Astrocyte (in vitro differentiated cells and primary cell): ENCODE measurements at regions not wholly inside any gene's neighbourhood (a gene's known extent, or its start where the extent isn't known, plus 50 kb on each side); places are given as distances from the start of the nearest gene placed in this dataset.
A peak's percentile ranks its signal among the peaks of the same experiment; 100 is the strongest.

Experiments used
- DNase-seq: peaks from one replicate; pipeline ENCODE4 v3.0.0-alpha.2; 2010; ENCODE audit warnings: low read depth
- FAIRE-seq: peaks from 2 replicates; lab custom pipeline; 2011; peaks lifted over from hg19 to GRCh38; lab: Jason Lieb, UNC
- H2AFZ ChIP-seq: 2 replicates; pipeline ENCODE4 v1.6.0; 2012; ENCODE audit warnings: low read depth, low read length, inconsistent platforms
- H3K27ac ChIP-seq: 2 replicates; pipeline ENCODE4 v1.5.1; 2011; ENCODE audit warnings: low read depth, low read length, inconsistent platforms
- H3K27me3 ChIP-seq: 2 replicates; pipeline ENCODE4 v1.6.0; 2011; ENCODE audit warnings: low read length, inconsistent platforms; ENCODE audit not compliant: insufficient read depth
- H3K36me3 ChIP-seq: 2 replicates; pipeline ENCODE4 v1.5.1; 2011; ENCODE audit warnings: low read length, inconsistent platforms; ENCODE audit not compliant: insufficient read depth
- H3K4me1 ChIP-seq: 2 replicates; pipeline ENCODE4 v1.5.1; 2011; ENCODE audit warnings: low read length, inconsistent platforms; ENCODE audit not compliant: insufficient read depth
- H3K4me2 ChIP-seq: 2 replicates; pipeline ENCODE4 v1.6.0; 2012; ENCODE audit warnings: low read length, inconsistent platforms
- H3K4me3 ChIP-seq: 2 replicates; pipeline ENCODE4 v1.5.1; 2011; ENCODE audit warnings: low read depth, mild to moderate bottlenecking, low read length, inconsistent platforms; ENCODE audit not compliant: insufficient read depth
- H3K79me2 ChIP-seq: 2 replicates; pipeline ENCODE4 v1.6.0; 2012; ENCODE audit warnings: mild to moderate bottlenecking, low read length, inconsistent platforms; ENCODE audit not compliant: insufficient read depth
- H3K9ac ChIP-seq: 2 replicates; pipeline ENCODE4 v1.6.0; 2012; ENCODE audit warnings: mild to moderate bottlenecking, low read length, inconsistent platforms
- H3K9me3 ChIP-seq: 2 replicates; pipeline ENCODE4 v1.5.1; 2012; ENCODE audit warnings: low read depth, mild to moderate bottlenecking, low read length, inconsistent platforms; ENCODE audit not compliant: insufficient read depth
- H4K20me1 ChIP-seq: 2 replicates; pipeline ENCODE4 v1.6.0; 2012; ENCODE audit warnings: low read length, inconsistent platforms; ENCODE audit not compliant: insufficient read depth
- H3K27ac Mint-ChIP-seq: one replicate; pipeline ENCODE4 v1.8.0; 2021; ENCODE audit warnings: mild to moderate bottlenecking, mixed read lengths; ENCODE audit not compliant: unreplicated experiment
- H3K27me3 Mint-ChIP-seq: one replicate; pipeline ENCODE4 v1.8.0; 2021; ENCODE audit warnings: low read depth, mixed read lengths; ENCODE audit not compliant: unreplicated experiment
- H3K36me3 Mint-ChIP-seq: one replicate; pipeline ENCODE4 v1.8.0; 2021; ENCODE audit warnings: low read depth, mixed read lengths; ENCODE audit not compliant: unreplicated experiment
- H3K4me1 Mint-ChIP-seq: one replicate; pipeline ENCODE4 v1.8.0; 2021; ENCODE audit warnings: low read depth, mixed read lengths; ENCODE audit not compliant: unreplicated experiment
- H3K4me3 Mint-ChIP-seq: one replicate; pipeline ENCODE4 v1.8.0; 2021; ENCODE audit warnings: mild to moderate bottlenecking, moderate library complexity, mixed read lengths; ENCODE audit not compliant: unreplicated experiment
- H3K9me3 Mint-ChIP-seq: one replicate; pipeline ENCODE4 v1.8.0; 2021; ENCODE audit warnings: mild to moderate bottlenecking, mixed read lengths; ENCODE audit not compliant: unreplicated experiment
- EZH2 ChIP-seq: IDR thresholded peaks from 2 replicates; pipeline ENCODE4 v1.6.1; 2012; ENCODE audit warnings: mild to moderate bottlenecking, low read length, inconsistent platforms; ENCODE audit not compliant: insufficient read depth
- TF ChIP-seq, protein P1 (sequence below): IDR thresholded peaks from 2 replicates; pipeline ENCODE4 v1.5.1; 2011; ENCODE audit warnings: low read depth, mild to moderate bottlenecking, inconsistent platforms, low read length, moderate library complexity; ENCODE audit not compliant: insufficient read depth

DNA sequence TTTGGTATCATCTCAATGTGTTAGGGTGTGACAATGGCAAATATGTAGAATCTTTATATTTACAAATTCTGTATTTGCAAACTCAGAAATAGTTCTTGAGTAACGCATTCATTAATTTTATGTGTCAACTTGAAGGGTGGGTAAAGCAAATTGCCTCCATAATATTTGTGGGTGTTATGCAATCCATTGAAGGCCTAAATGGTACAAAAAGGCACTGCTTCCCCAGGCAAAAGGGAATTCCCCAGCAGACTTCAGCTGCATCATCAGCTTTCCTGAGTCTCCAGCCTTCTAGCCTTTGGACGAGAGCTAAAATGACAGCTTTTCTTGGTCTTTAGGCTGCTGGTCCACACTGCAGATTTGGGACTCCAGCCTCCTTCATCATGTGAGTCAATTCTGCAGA, 292.2 kb upstream of the PCDH7 start:
- no peak overlapping the region for H3K27ac Mint-ChIP-seq
- Histone ChIP-seq H3K79me2 (no peaks in the 10 kb centered on the region), H4K20me1 (no peaks in the 10 kb centered on the region), H3K9ac (no peak overlapping the region), H3K27ac (no peak overlapping the region), H3K27me3 (no peaks in the 10 kb centered on the region), H3K36me3 (no peaks in the 10 kb centered on the region), H2AFZ (no peak overlapping the region), H3K4me3 (no peak overlapping the region), H3K4me2 (no peak overlapping the region), H3K9me3 (no peaks in the 10 kb centered on the region), H3K4me1 (peaks cover 4% of the 10 kb centered on the region)
- DNase-seq (no peak), FAIRE-seq (no peak)
- H3K4me1 Mint-ChIP-seq, result peaks cover 10% of the 10 kb centered on the region
- TF ChIP-seq, protein P1, sequence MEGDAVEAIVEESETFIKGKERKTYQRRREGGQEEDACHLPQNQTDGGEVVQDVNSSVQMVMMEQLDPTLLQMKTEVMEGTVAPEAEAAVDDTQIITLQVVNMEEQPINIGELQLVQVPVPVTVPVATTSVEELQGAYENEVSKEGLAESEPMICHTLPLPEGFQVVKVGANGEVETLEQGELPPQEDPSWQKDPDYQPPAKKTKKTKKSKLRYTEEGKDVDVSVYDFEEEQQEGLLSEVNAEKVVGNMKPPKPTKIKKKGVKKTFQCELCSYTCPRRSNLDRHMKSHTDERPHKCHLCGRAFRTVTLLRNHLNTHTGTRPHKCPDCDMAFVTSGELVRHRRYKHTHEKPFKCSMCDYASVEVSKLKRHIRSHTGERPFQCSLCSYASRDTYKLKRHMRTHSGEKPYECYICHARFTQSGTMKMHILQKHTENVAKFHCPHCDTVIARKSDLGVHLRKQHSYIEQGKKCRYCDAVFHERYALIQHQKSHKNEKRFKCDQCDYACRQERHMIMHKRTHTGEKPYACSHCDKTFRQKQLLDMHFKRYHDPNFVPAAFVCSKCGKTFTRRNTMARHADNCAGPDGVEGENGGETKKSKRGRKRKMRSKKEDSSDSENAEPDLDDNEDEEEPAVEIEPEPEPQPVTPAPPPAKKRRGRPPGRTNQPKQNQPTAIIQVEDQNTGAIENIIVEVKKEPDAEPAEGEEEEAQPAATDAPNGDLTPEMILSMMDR, result no peak
- TF ChIP-seq EZH2, result no peak
- H3K36me3 Mint-ChIP-seq, result no peaks in the 10 kb centered on the region
- peaks cover 13% of the 10 kb centered on the region for H3K9me3 Mint-ChIP-seq
- no peak overlapping the region for H3K4me3 Mint-ChIP-seq
- H3K27me3 Mint-ChIP-seq, result no peaks in the 10 kb centered on the region

DNA sequence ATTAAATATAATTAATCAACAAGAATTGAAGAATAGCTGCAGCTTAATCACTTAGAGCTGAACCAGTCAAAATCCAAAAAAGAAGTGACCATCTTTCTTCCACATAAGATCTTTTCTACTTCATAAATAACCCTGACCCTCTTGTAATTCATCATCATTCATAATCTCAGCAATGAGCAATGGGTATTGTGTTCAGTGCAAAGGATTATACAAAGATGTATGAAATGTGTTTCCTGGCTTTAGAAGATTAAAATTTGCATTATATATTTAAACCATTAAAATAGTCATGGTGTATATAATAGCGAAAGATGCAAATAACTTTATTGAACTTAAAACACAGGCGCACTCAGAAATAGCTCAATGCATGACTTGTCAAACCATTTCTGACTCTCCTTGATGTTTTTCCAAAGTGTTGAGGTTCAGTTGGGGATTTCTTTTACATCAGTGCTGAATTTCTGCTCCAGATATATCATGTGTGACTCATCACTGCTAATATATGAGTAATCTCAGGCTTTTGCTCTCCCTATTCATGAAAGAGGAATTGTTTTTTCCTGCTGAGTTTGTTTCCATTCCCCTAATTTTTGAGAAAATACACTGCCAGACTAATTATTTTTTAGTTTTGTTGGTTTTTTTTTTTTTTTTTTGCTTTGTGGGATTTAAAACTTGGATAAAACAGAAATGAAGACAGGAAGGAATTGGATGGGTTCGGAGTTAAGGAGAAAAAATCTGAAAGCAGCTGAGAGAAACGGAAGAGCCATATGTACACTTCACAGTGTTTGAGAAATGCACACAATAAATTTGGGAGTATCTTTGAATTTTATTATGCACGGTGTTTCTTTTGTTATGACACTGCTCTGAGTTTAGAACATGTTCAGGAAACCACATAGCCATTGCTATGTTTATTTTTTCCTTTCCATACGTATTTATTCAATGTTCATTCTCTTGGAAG, 290.1 kb upstream of the PCDH7 start:
- Histone ChIP-seq H3K9ac (no peak overlapping the region), H3K79me2 (no peaks in the 10 kb centered on the region), H3K36me3 (no peaks in the 10 kb centered on the region), H3K27me3 (no peaks in the 10 kb centered on the region), H3K27ac (peak overlapping the region; percentile 26), H4K20me1 (no peaks in the 10 kb centered on the region), H3K4me2 (peak overlapping the region; percentile 42), H2AFZ (no peak overlapping the region), H3K4me3 (no peak overlapping the region), H3K4me1 (peaks cover 4% of the 10 kb centered on the region), H3K9me3 (no peaks in the 10 kb centered on the region)
- H3K4me1 Mint-ChIP-seq, result peaks cover 10% of the 10 kb centered on the region
- DNase-seq, result peak; percentile 81
- no peaks in the 10 kb centered on the region for H3K27me3 Mint-ChIP-seq
- H3K36me3 Mint-ChIP-seq, result no peaks in the 10 kb centered on the region
- TF ChIP-seq, protein P1, result no peak
- no peak for TF ChIP-seq EZH2
- H3K4me3 Mint-ChIP-seq, result no peak overlapping the region
- no peak for FAIRE-seq
- H3K9me3 Mint-ChIP-seq, result peaks cover 4% of the 10 kb centered on the region
- H3K27ac Mint-ChIP-seq, result peak overlapping the region; percentile 70

DNA sequence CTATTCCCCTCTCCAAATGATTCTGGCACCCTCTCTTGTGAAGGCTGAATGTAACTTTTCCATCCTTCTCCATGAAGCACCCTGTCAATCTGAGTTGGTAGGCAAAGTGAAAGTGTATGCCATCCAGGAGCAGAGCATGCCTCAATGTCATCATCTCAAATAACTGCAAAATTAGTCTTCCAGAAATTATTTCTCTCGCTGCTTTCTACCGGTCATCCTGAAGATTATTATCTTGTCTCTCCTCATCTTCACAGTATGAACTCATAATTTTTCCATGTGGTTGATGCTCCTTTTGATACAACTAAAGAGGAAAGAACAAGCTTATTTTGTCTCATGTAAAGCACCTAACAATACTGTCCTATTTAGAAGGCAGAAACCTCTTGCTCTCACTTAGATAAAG, 285.5 kb upstream of the PCDH7 start:
- no peak for FAIRE-seq
- no peaks in the 10 kb centered on the region for H3K9me3 ChIP-seq
- Mint-ChIP-seq H3K36me3 (no peaks in the 10 kb centered on the region), H3K4me3 (no peak overlapping the region), H3K27ac (no peak overlapping the region), H3K9me3 (no peaks in the 10 kb centered on the region), H3K4me1 (peaks cover 10% of the 10 kb centered on the region), H3K27me3 (no peaks in the 10 kb centered on the region)
- no peak overlapping the region for H3K9ac ChIP-seq
- H3K27ac ChIP-seq, result no peak overlapping the region
- no peaks in the 10 kb centered on the region for H3K27me3 ChIP-seq
- no peaks in the 10 kb centered on the region for H4K20me1 ChIP-seq
- H2AFZ ChIP-seq, result no peak overlapping the region
- H3K4me2 ChIP-seq, result no peak overlapping the region
- DNase-seq, result no peak
- H3K79me2 ChIP-seq, result no peaks in the 10 kb centered on the region
- no peak for TF ChIP-seq EZH2
- TF ChIP-seq, protein P1, result no peak
- no peaks in the 10 kb centered on the region for H3K36me3 ChIP-seq
- peaks cover 4% of the 10 kb centered on the region for H3K4me1 ChIP-seq
- H3K4me3 ChIP-seq, result no peak overlapping the region
